ENCODE measurements at regions not wholly inside any gene's neighbourhood (a gene's known extent, or its start where the extent isn't known, plus 50 kb on each side); places are given as distances from the start of the nearest gene placed in this dataset.
"Not testable (repeated sequence)": the region's sequence is repeated elsewhere in the genome, so short reads cannot be mapped to it uniquely, and the experiment has no call there.

- DNase-seq; H3K9me3 ChIP-seq; intact Hi-C loops (cut with DNase I, micrococcal nuclease); H3K4me3 ChIP-seq; H3K36me3 ChIP-seq (ENCODE audit: low read depth); ATAC-seq; H3K4me1 ChIP-seq (ENCODE audit: low read depth): not testable (repeated sequence)
Observed at GRCh38 chr3:125903780-125904455, 65.1 kb upstream of the ROPN1B start.

GRCh38 chr3:125907279-125907678, 61.7 kb upstream of the ROPN1B start:
- DNase-seq; ATAC-seq; H3K4me1 ChIP-seq (ENCODE audit: low read depth); H3K4me3 ChIP-seq; intact Hi-C loops (cut with DNase I, micrococcal nuclease); H3K9me3 ChIP-seq; H3K36me3 ChIP-seq (ENCODE audit: low read depth): not testable (repeated sequence)

- DNase-seq; H3K36me3 ChIP-seq (ENCODE audit: low read depth); ATAC-seq; H3K4me1 ChIP-seq (ENCODE audit: low read depth); H3K4me3 ChIP-seq; intact Hi-C loops (cut with DNase I, micrococcal nuclease); H3K9me3 ChIP-seq: not testable (repeated sequence)
Observed at GRCh38 chr3:125910851-125911250, 58.1 kb upstream of the ROPN1B start.

- H3K36me3 ChIP-seq (ENCODE audit: low read depth); intact Hi-C loops (cut with DNase I, micrococcal nuclease); H3K9me3 ChIP-seq; H3K4me1 ChIP-seq (ENCODE audit: low read depth); ATAC-seq: not testable (repeated sequence)
- H3K4me3 ChIP-seq = peak overlapping the region; percentile 56
- peak in 1 of 3 donors; percentile 58 for DNase-seq
Observed at GRCh38 chr3:125914608-125915436, 54.2 kb upstream of the ROPN1B start.

- DNase-seq; ATAC-seq; H3K4me1 ChIP-seq (ENCODE audit: low read depth); H3K36me3 ChIP-seq (ENCODE audit: low read depth); intact Hi-C loops (cut with DNase I, micrococcal nuclease); H3K9me3 ChIP-seq: not testable (repeated sequence)
- H3K4me3 ChIP-seq = peak overlapping the region; percentile 56
Observed at GRCh38 chr3:125915437-125915787, 53.6 kb upstream of the ROPN1B start.

- ATAC-seq (peak; percentile 84), DNase-seq (peak; percentile 100)
- intact Hi-C loops (cut with DNase I, micrococcal nuclease); H3K36me3 ChIP-seq (ENCODE audit: low read depth); H3K9me3 ChIP-seq; H3K4me1 ChIP-seq (ENCODE audit: low read depth): not testable (repeated sequence)
- peak overlapping the region; percentile 56 for H3K4me3 ChIP-seq
Observed at GRCh38 chr3:125915792-125916375, 53.1 kb upstream of the ROPN1B start.

GRCh38 chr3:125916376-125916978, 52.5 kb upstream of the ROPN1B start:
- intact Hi-C loops (cut with DNase I, micrococcal nuclease) = no loop called here

GRCh38 chr3:125917020-125917549, 51.9 kb upstream of the ROPN1B start:
- intact Hi-C loops (cut with DNase I, micrococcal nuclease); ATAC-seq; H3K36me3 ChIP-seq (ENCODE audit: low read depth); H3K4me1 ChIP-seq (ENCODE audit: low read depth); H3K9me3 ChIP-seq: not testable (repeated sequence)
- peak overlapping the region; percentile 42 for H3K4me3 ChIP-seq
- peak in 1 of 3 donors; percentile 38 for DNase-seq

More at GRCh38 chr3:125916376-125916978, 52.5 kb upstream of the ROPN1B start:
- peak overlapping the region; percentile 42 for H3K4me3 ChIP-seq
- ATAC-seq (peak; percentile 99), DNase-seq (no peak)
- no peaks in the 10 kb centered on the region for H3K9me3 ChIP-seq
- H3K4me1 ChIP-seq (ENCODE audit: low read depth) = peaks cover 9% of the 10 kb centered on the region
- no peak for TF ChIP-seq CTCF (IDR thresholded peaks at IDR 0.05)
- H3K36me3 ChIP-seq (ENCODE audit: low read depth) = no peaks in the 10 kb centered on the region

GRCh38 chr3:125918024-125918423, 51.0 kb upstream of the ROPN1B start:
- intact Hi-C loops (cut with DNase I, micrococcal nuclease); DNase-seq; H3K4me3 ChIP-seq; ATAC-seq; H3K4me1 ChIP-seq (ENCODE audit: low read depth); H3K36me3 ChIP-seq (ENCODE audit: low read depth); H3K9me3 ChIP-seq: not testable (repeated sequence)

- intact Hi-C loops (cut with DNase I, micrococcal nuclease); H3K4me1 ChIP-seq (ENCODE audit: low read depth); H3K36me3 ChIP-seq (ENCODE audit: low read depth); H3K4me3 ChIP-seq; DNase-seq; H3K9me3 ChIP-seq; ATAC-seq: not testable (repeated sequence)
Observed at GRCh38 chr3:125918451-125918850, 50.5 kb upstream of the ROPN1B start.

- intact Hi-C loops (cut with DNase I, micrococcal nuclease); H3K36me3 ChIP-seq (ENCODE audit: low read depth); DNase-seq; H3K9me3 ChIP-seq; H3K4me3 ChIP-seq; ATAC-seq; H3K4me1 ChIP-seq (ENCODE audit: low read depth): not testable (repeated sequence)
Observed at GRCh38 chr3:125918866-125919265, 50.1 kb upstream of the ROPN1B start.

All from mucosa of descending colon (tissue), 3 donors.